ENCODE measurements at regions not wholly inside any gene's neighbourhood (a gene's known extent, or its start where the extent isn't known, plus 50 kb on each side); places are given as distances from the start of the nearest gene placed in this dataset.

GRCh38 chr10:106498675-106499074 is 665.8 kb downstream of the SORCS1 start:
- in situ Hi-C loops (cut with HindIII; ENCODE audit: low pct_unique_long_range_greater_than_20kb, low sequenced_read_pairs), result no loop called here
- no peak for TF ChIP-seq JUND (IDR thresholded peaks at IDR 0.05; ENCODE audit: low read depth)
- DNase-seq (ENCODE audit: low read depth in 1 of 2, low spot score in 1 of 2), result no peak

DNA sequence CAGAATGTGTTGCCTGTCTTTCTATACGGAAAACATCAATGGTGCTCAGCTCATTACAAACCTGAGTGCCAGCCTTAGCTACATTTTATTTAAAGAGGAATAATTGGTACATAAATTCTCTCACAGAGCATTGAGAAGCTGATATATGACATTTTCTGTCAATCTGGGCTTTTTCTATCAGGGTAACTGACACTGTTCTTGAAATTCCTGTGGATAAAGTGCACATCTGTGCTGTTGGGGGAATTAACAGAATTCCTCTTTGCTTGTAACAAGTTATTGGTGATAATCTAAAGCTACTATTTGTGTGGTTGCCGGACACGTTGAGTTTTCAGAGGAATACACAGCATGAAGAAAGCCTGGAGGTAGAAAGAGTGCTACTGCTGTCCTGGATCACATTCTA is 668.6 kb downstream of the SORCS1 start:
- DNase-seq (ENCODE audit: low read depth in 1 of 2, low spot score in 1 of 2), result no peak
- in situ Hi-C loops (cut with HindIII; ENCODE audit: low pct_unique_long_range_greater_than_20kb, low sequenced_read_pairs), result no loop called here
- TF ChIP-seq JUND (IDR thresholded peaks at IDR 0.05; ENCODE audit: low read depth), result no peak

DNA sequence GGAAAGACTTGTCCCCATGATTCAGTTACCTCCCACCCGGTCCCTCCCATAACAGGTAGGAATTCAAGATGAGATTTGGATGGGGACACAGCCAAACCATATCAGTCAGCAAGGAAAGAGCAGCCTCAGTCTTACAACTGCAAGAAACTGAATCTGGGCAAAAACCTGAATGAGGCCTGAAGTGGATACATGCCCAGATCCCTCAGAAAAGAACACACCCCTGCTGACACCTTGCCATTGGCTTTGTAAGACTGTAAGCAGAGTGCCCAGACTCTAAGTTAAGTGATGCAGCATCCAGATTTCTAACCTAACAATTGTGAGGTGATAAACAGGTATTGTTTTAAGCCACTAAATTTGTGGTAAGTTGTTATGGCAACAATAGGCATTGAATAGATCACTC is 670.8 kb downstream of the SORCS1 start:
- TF ChIP-seq JUND (IDR thresholded peaks at IDR 0.05; ENCODE audit: low read depth), result no peak
- DNase-seq (ENCODE audit: low read depth in 1 of 2, low spot score in 1 of 2), result no peak
- in situ Hi-C loops (cut with HindIII; ENCODE audit: low pct_unique_long_range_greater_than_20kb, low sequenced_read_pairs), result no loop called here

- TF ChIP-seq JUND (IDR thresholded peaks at IDR 0.05; ENCODE audit: low read depth), result no peak
- in situ Hi-C loops (cut with HindIII; ENCODE audit: low pct_unique_long_range_greater_than_20kb, low sequenced_read_pairs), result no loop called here
- DNase-seq (ENCODE audit: low read depth in 1 of 2, low spot score in 1 of 2), result no peak
Observed at GRCh38 chr10:106493226-106493625, 671.3 kb downstream of the SORCS1 start.

- no peak for DNase-seq (ENCODE audit: low read depth in 1 of 2, low spot score in 1 of 2)
- in situ Hi-C loops (cut with HindIII; ENCODE audit: low pct_unique_long_range_greater_than_20kb, low sequenced_read_pairs), result no loop called here
- no peak for TF ChIP-seq JUND (IDR thresholded peaks at IDR 0.05; ENCODE audit: low read depth)
Observed at GRCh38 chr10:106487726-106488125, 676.8 kb downstream of the SORCS1 start.

- in situ Hi-C loops (cut with HindIII; ENCODE audit: low pct_unique_long_range_greater_than_20kb, low sequenced_read_pairs), result no loop called here
- no peak for TF ChIP-seq JUND (IDR thresholded peaks at IDR 0.05; ENCODE audit: low read depth)
- DNase-seq (ENCODE audit: low read depth in 1 of 2, low spot score in 1 of 2), result no peak
Observed at GRCh38 chr10:106481598-106482275, 682.8 kb downstream of the SORCS1 start.

GRCh38 chr10:106479636-106480035 is 684.9 kb downstream of the SORCS1 start:
- TF ChIP-seq JUND (IDR thresholded peaks at IDR 0.05; ENCODE audit: low read depth), result no peak
- in situ Hi-C loops (cut with HindIII; ENCODE audit: low pct_unique_long_range_greater_than_20kb, low sequenced_read_pairs), result no loop called here
- DNase-seq (ENCODE audit: low read depth in 1 of 2, low spot score in 1 of 2), result no peak

DNA sequence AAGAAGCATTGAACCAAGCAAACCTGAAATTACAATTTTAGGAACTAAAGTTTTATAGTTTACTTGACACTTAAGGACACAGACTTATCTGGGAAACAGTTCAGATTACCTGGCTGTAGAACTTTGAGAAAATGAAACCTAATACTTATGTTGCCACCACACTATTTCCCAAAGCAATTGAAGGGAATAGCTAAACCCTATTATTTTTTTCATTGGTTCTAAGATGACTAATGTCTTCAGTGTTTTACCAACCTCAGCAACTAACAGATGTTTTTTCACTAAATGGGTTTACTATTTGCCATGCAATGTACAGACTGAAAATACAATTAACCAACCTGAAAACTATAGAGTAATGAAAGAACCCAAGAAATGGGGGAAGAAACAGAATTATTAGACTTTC is 689.6 kb downstream of the SORCS1 start:
- no peak for TF ChIP-seq JUND (IDR thresholded peaks at IDR 0.05; ENCODE audit: low read depth)
- in situ Hi-C loops (cut with HindIII; ENCODE audit: low pct_unique_long_range_greater_than_20kb, low sequenced_read_pairs), result no loop called here
- DNase-seq (ENCODE audit: low read depth in 1 of 2, low spot score in 1 of 2), result no peak

- no peak for TF ChIP-seq JUND (IDR thresholded peaks at IDR 0.05; ENCODE audit: low read depth)
- in situ Hi-C loops (cut with HindIII; ENCODE audit: low pct_unique_long_range_greater_than_20kb, low sequenced_read_pairs), result no loop called here
- no peak for DNase-seq (ENCODE audit: low read depth in 1 of 2, low spot score in 1 of 2)
Observed at GRCh38 chr10:106473129-106473685, 691.3 kb downstream of the SORCS1 start.

DNA sequence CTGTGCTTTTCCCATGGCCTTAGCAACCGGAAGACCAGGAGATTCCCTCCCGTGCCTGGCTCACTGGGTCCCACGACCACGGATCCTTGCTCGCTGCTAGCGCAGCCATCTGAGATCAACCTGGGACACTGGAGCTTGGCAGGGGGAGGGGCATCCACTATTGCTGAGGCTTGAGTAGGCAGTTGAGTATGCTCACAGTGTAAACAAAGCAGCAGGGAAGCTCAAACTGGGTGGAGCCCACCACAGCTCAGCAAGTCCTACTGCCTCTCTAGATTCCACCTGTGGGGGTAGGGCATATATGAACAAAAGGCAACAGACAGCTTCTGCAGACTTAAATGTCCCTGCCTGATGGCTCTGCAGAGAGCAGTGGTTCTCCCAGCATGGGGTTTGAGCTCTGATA is 697.0 kb downstream of the SORCS1 start:
- DNase-seq (ENCODE audit: low read depth in 1 of 2, low spot score in 1 of 2), result no peak
- no peak for TF ChIP-seq JUND (IDR thresholded peaks at IDR 0.05; ENCODE audit: low read depth)
- in situ Hi-C loops (cut with HindIII; ENCODE audit: low pct_unique_long_range_greater_than_20kb, low sequenced_read_pairs), result no loop called here

DNA sequence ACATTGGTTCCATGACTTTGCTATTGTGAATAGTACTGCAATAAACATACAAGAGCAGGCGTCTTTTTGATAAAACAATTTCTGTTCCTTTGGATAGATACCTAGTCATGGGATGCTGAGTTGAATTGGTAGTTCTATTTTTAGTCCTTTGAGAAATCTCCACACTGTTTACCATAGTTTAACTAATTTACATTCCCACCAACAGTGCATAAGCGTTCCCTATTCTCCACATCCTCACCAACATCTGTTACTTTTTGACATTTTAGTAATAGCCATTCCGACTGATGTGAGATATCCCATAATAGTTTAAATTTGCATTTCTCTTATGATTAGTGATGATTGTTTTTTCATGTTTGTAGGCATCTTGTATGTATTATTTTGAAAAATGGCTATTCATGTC is 707.0 kb downstream of the SORCS1 start:
- no peak for TF ChIP-seq JUND (IDR thresholded peaks at IDR 0.05; ENCODE audit: low read depth)
- in situ Hi-C loops (cut with HindIII; ENCODE audit: low pct_unique_long_range_greater_than_20kb, low sequenced_read_pairs), result no loop called here
- no peak for DNase-seq (ENCODE audit: low read depth in 1 of 2, low spot score in 1 of 2)

DNA sequence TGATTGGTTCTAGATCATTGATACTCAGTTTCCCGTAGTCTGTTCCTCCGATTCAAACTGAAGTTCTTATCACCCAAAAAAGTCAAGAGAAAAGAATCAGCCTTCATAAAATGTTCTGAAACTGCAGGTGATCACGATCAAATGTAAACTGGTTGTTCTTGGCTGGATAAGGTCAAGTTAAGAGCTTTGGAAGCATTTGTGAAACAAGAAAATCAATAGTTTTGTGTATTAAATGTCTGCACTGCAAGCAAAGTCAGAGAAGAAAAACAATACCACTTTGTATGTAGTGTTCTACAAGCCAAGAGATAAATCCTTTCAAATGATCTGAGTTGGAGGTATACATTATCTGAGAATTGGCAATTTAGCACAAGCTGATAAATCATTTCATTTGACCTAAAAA is 710.3 kb downstream of the SORCS1 start:
- no peak for TF ChIP-seq JUND (IDR thresholded peaks at IDR 0.05; ENCODE audit: low read depth)
- in situ Hi-C loops (cut with HindIII; ENCODE audit: low pct_unique_long_range_greater_than_20kb, low sequenced_read_pairs), result no loop called here
- DNase-seq (ENCODE audit: low read depth in 1 of 2, low spot score in 1 of 2), result no peak

DNA sequence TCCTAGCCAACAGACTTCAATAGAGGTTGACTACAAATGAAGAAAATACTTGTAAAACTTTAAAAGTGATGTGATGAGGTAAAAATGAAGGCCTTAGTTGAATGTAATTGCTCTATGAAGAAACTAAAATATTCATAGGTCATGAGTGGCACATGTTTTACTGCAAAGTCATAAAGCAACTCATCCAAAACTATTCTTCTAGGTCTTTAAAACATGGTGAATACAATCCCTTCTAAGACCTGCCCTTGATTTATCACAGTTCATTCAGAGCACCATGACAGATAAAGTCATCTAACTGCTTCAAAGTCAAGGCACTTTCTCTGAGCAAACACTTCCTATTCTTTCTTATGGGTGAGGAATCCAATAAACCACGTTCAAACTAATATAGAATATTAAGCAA is 713.5 kb downstream of the SORCS1 start:
- DNase-seq (ENCODE audit: low read depth in 1 of 2, low spot score in 1 of 2), result no peak
- TF ChIP-seq JUND (IDR thresholded peaks at IDR 0.05; ENCODE audit: low read depth), result no peak
- in situ Hi-C loops (cut with HindIII; ENCODE audit: low pct_unique_long_range_greater_than_20kb, low sequenced_read_pairs), result no loop called here

GRCh38 chr10:106446920-106447319 is 717.6 kb downstream of the SORCS1 start:
- in situ Hi-C loops (cut with HindIII; ENCODE audit: low pct_unique_long_range_greater_than_20kb, low sequenced_read_pairs), result no loop called here

More at GRCh38 chr10:106446920-106447319, 717.6 kb downstream of the SORCS1 start:
- no peak for TF ChIP-seq JUND (IDR thresholded peaks at IDR 0.05; ENCODE audit: low read depth)
- no peak for DNase-seq (ENCODE audit: low read depth in 1 of 2, low spot score in 1 of 2)

Data from T47D (cell line).